ENCODE measurements at regions not wholly inside any gene's neighbourhood (a gene's known extent, or its start where the extent isn't known, plus 50 kb on each side); places are given as distances from the start of the nearest gene placed in this dataset.

DNA sequence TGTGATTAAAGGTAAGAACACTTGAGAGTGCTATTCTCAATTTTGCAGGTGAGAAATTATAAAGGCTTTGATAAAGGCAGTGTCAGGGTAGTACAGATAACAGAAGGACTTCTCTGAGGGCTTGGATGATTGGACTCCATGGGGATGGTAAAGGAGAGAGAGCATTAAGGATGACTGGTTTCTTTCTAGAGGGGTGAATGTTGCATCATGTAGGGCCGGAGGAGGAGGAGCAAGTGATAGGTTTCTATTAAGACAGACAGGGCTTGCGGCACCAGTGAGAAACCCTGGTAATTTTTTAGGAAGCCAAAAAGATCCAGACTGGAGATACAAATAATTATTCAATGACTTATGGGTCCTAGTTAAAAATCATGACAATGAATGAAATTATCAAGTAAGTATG is 230.7 kb upstream of the MME start:
- Histone ChIP-seq H3K9ac (ENCODE audit: low read length) (no peak overlapping the region), H4K20me1 (ENCODE audit: insufficient read depth, low read length) (no peaks in the 10 kb centered on the region), H3K4me3 (ENCODE audit: low read depth, low read length, poor library complexity, severe bottlenecking) (no peak overlapping the region), H3K79me2 (ENCODE audit: insufficient read depth, low read length) (no peaks in the 10 kb centered on the region), H3K27me3 (ENCODE audit: insufficient read depth, low read length) (no peaks in the 10 kb centered on the region), H3K36me3 (ENCODE audit: insufficient read depth, low read length) (no peaks in the 10 kb centered on the region), H3K9me3 (ENCODE audit: low read length) (no peaks in the 10 kb centered on the region), H3K9me2 (ENCODE audit: low read depth, low read length) (no peaks in the 10 kb centered on the region), H3K4me2 (ENCODE audit: low read length) (no peak overlapping the region), H3F3A (ENCODE audit: insufficient read depth, low read length) (no peaks in the 10 kb centered on the region), H3K27ac (ENCODE audit: low read depth, low read length, poor library complexity, severe bottlenecking) (no peak overlapping the region), H2AFZ (ENCODE audit: low read length) (no peak overlapping the region), H3K4me1 (ENCODE audit: insufficient read depth, low read length, severe bottlenecking) (peaks cover 30% of the 10 kb centered on the region)
- TF ChIP-seq, protein P1, sequence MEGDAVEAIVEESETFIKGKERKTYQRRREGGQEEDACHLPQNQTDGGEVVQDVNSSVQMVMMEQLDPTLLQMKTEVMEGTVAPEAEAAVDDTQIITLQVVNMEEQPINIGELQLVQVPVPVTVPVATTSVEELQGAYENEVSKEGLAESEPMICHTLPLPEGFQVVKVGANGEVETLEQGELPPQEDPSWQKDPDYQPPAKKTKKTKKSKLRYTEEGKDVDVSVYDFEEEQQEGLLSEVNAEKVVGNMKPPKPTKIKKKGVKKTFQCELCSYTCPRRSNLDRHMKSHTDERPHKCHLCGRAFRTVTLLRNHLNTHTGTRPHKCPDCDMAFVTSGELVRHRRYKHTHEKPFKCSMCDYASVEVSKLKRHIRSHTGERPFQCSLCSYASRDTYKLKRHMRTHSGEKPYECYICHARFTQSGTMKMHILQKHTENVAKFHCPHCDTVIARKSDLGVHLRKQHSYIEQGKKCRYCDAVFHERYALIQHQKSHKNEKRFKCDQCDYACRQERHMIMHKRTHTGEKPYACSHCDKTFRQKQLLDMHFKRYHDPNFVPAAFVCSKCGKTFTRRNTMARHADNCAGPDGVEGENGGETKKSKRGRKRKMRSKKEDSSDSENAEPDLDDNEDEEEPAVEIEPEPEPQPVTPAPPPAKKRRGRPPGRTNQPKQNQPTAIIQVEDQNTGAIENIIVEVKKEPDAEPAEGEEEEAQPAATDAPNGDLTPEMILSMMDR (IDR thresholded peaks at IDR 0.05; ENCODE audit: low read length), result no peak
- no peak for TF ChIP-seq EZH2 (IDR thresholded peaks at IDR 0.05; ENCODE audit: borderline replicate concordance, low read length)

DNA sequence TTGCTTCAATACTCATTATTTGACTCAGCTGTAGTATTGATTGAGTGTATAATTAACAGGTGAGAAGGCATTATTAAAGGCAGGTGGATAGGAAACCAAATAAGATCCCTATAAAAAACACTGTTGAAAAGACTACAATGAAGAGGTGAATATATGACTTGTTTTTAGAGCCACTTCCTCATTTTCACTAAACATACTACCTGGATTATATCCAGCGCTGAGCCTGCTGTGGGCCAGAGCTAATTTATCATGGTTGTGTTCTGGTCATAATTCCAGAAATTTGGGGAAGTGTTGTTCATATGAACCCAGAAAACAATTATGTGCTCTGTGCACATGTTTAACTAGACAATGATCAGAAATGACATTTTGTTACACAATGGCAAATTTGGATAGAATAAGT is 235.3 kb upstream of the MME start:
- H3K27ac ChIP-seq (ENCODE audit: low read depth, low read length, poor library complexity, severe bottlenecking), result peak overlapping the region; percentile 9
- no peak overlapping the region for H3K4me2 ChIP-seq (ENCODE audit: low read length)
- H3F3A ChIP-seq (ENCODE audit: insufficient read depth, low read length), result no peaks in the 10 kb centered on the region
- H3K9me3 ChIP-seq (ENCODE audit: low read length), result no peaks in the 10 kb centered on the region
- no peaks in the 10 kb centered on the region for H3K79me2 ChIP-seq (ENCODE audit: insufficient read depth, low read length)
- TF ChIP-seq, protein P1 (IDR thresholded peaks at IDR 0.05; ENCODE audit: low read length), result no peak
- H3K36me3 ChIP-seq (ENCODE audit: insufficient read depth, low read length), result no peaks in the 10 kb centered on the region
- H3K9ac ChIP-seq (ENCODE audit: low read length), result no peak overlapping the region
- no peak overlapping the region for H2AFZ ChIP-seq (ENCODE audit: low read length)
- no peak overlapping the region for H3K4me3 ChIP-seq (ENCODE audit: low read depth, low read length, poor library complexity, severe bottlenecking)
- H4K20me1 ChIP-seq (ENCODE audit: insufficient read depth, low read length), result no peaks in the 10 kb centered on the region
- peaks cover 32% of the 10 kb centered on the region for H3K4me1 ChIP-seq (ENCODE audit: insufficient read depth, low read length, severe bottlenecking)
- no peaks in the 10 kb centered on the region for H3K9me2 ChIP-seq (ENCODE audit: low read depth, low read length)
- no peaks in the 10 kb centered on the region for H3K27me3 ChIP-seq (ENCODE audit: insufficient read depth, low read length)

DNA sequence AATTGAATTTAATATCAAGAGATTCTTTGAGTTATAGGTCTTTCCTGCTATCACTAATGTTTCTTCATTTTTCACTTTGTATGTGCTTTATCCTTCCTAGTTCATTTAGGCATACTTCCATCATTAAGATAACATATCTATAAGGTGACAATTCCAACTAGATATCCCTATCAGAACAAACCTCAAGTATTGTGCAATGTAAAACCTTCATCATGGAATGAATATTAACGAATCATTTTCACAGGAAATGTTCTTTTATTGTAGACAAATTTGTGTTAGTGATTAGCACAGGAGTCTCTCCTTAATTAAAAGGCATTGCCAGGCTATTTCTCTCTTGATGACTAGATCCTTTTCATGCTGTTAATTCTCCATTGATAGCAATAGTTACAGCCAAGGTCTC is 236.5 kb upstream of the MME start:
- Histone ChIP-seq H3K4me2 (ENCODE audit: low read length) (no peak overlapping the region), H2AFZ (ENCODE audit: low read length) (no peak overlapping the region), H4K20me1 (ENCODE audit: insufficient read depth, low read length) (no peaks in the 10 kb centered on the region), H3K27ac (ENCODE audit: low read depth, low read length, poor library complexity, severe bottlenecking) (no peak overlapping the region), H3K79me2 (ENCODE audit: insufficient read depth, low read length) (no peaks in the 10 kb centered on the region), H3K27me3 (ENCODE audit: insufficient read depth, low read length) (no peaks in the 10 kb centered on the region), H3K4me1 (ENCODE audit: insufficient read depth, low read length, severe bottlenecking) (peaks cover 39% of the 10 kb centered on the region), H3K4me3 (ENCODE audit: low read depth, low read length, poor library complexity, severe bottlenecking) (no peak overlapping the region), H3K9me2 (ENCODE audit: low read depth, low read length) (no peaks in the 10 kb centered on the region), H3K36me3 (ENCODE audit: insufficient read depth, low read length) (no peaks in the 10 kb centered on the region), H3F3A (ENCODE audit: insufficient read depth, low read length) (no peaks in the 10 kb centered on the region), H3K9me3 (ENCODE audit: low read length) (no peaks in the 10 kb centered on the region), H3K9ac (ENCODE audit: low read length) (no peak overlapping the region)
- TF ChIP-seq, protein P1 (IDR thresholded peaks at IDR 0.05; ENCODE audit: low read length), result no peak
- TF ChIP-seq EZH2 (IDR thresholded peaks at IDR 0.05; ENCODE audit: borderline replicate concordance, low read length), result no peak

Measured in OCI-LY1 (cell line).